SHP77 (cell line): ENCODE measurements at regions not wholly inside any gene's neighbourhood (a gene's known extent, or its start where the extent isn't known, plus 50 kb on each side); places are given as distances from the start of the nearest gene placed in this dataset.
"Not testable (repeated sequence)": the region's sequence is repeated elsewhere in the genome, so short reads cannot be mapped to it uniquely, and the experiment has no call there.

Experiments
- DNase-seq, 2 experiments: peaks; one replicate each; lab custom pipeline; 2025; lab: John Stamatoyannopoulos, UW

DNA sequence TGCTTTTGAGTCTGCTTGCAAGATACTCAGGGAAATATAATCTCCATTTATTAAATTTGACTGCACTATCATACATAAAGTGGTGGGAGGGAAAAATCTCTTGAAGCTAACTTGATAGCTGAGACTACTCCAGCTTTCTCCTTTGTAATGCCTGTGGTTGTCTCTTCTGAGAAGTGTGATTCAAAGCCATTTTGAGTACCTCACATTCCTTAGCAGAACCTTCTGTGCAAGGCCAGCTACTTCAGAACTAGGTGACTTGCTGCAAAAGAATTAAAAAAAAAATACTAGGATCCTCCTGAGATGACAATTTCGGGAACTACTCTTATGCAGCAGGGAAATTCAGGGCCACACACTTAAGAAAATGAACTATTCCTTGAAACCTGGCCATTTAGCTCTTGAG is 294.8 kb downstream of the MDFIC start:
- no peak for DNase-seq

GRCh38 chr7:115211171-115211570 is 289.3 kb downstream of the MDFIC start:
- no peak for DNase-seq

- no peak for DNase-seq
Observed at GRCh38 chr7:115210552-115210951, 288.7 kb downstream of the MDFIC start.

GRCh38 chr7:115208710-115209560 is 287.0 kb downstream of the MDFIC start:
- DNase-seq: no peak

- not testable (repeated sequence) for DNase-seq
Observed at GRCh38 chr7:115206374-115206773, 284.5 kb downstream of the MDFIC start.

- DNase-seq: no peak
Observed at GRCh38 chr7:115198143-115198542, 276.2 kb downstream of the MDFIC start.

- no peak for DNase-seq
Observed at GRCh38 chr7:115195208-115195607, 273.3 kb downstream of the MDFIC start.

- no peak for DNase-seq
Observed at GRCh38 chr7:115191526-115191925, 269.6 kb downstream of the MDFIC start.

- no peak for DNase-seq
Observed at GRCh38 chr7:115183431-115184057, 261.6 kb downstream of the MDFIC start.

GRCh38 chr7:115178835-115179234 is 256.9 kb downstream of the MDFIC start:
- no peak for DNase-seq

DNA sequence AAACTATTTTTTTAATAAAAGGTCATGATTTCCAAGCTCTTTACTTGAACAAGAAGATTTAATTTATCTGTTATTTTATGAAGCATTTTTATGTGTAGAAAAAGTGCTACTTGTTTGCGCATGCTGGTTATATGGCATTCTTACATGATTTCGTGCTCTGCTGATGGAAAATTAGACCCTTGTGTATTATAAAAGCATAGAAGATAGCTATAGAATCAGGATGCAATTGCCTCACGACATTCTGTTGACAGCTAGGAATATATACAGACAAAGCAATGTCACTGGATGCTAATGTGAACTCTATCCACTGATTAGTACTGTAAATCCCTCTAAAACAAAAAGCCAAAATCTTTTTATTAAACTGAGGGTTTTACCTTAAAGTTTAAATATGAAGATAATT is 255.9 kb downstream of the MDFIC start:
- no peak for DNase-seq

- DNase-seq: no peak
Observed at GRCh38 chr7:115177103-115177502, 255.2 kb downstream of the MDFIC start.

GRCh38 chr7:115172397-115172796 is 250.5 kb downstream of the MDFIC start:
- not testable (repeated sequence) for DNase-seq

DNA sequence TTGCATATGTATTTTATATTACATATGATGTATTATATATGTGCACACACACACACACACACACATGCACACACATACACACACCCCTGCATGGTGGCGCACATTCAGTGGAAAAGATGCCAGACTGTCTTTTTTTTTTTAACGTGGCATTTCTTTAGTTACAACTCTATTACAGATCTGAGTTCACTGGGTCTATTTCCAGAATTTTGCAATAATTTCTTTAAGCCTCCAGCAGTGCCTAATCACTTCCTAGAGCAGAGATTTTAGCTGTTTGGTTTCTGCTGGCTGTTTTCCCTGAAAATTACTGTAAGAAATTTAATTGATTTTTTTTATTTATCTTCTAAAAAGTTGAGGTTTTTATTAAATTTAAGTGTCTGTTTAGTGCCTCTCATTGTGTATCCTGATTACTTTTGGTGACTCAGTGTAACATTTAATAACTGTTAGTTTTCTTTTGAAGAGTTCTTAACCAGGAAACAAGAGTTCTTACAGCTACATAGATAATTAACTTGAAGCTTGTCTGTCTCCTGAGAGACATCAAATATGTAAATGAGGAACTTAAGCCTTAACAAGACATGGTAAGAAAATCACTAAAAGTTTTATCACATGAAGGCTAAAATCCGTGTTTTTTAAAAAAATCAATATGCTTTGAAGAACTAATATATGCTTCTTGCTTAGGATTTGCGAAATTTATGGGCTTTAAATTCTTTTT is 232.0 kb downstream of the MDFIC start:
- no peak for DNase-seq

GRCh38 chr7:115153176-115153575 is 231.3 kb downstream of the MDFIC start:
- no peak for DNase-seq

GRCh38 chr7:115146148-115146547 is 224.3 kb downstream of the MDFIC start:
- DNase-seq: no peak

DNA sequence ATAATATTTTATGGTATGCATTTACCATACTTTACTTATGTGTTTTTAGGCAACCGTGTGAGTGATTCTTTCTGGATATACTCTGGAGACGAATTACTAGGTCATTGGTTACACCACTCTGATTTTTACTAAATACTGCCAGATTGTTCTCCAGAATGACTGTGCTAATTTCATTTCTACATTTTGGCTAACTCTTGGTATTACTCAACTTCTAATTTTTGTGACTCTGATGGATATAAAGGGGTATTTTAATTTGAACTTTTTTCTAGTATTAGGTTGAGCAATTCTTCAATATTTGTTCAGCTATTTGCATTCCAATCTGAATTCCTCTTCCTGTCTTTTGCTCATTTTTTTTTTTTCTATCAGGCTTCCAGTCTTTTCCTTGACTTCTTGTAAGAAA is 223.6 kb downstream of the MDFIC start:
- no peak for DNase-seq

DNA sequence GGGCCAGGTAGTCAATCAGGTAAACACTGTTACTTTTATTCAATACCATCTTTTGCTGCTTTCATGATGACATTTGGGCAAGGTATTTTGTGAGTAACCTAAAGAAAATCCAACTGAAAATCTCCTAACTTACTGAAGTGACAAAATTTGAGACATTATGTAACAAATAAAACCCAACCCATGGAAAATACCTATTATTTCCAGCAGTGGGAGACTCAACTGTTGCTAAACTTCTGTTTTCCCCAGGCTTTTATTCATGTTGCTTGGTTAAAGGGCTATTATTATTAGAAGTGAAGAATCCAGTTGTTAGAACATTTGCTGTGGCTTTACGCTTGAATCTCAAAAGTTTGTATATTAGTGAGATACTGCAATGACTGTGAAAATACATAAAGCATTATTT is 215.9 kb downstream of the MDFIC start:
- no peak for DNase-seq

GRCh38 chr7:115136796-115137443 is 215.0 kb downstream of the MDFIC start:
- no peak for DNase-seq

DNA sequence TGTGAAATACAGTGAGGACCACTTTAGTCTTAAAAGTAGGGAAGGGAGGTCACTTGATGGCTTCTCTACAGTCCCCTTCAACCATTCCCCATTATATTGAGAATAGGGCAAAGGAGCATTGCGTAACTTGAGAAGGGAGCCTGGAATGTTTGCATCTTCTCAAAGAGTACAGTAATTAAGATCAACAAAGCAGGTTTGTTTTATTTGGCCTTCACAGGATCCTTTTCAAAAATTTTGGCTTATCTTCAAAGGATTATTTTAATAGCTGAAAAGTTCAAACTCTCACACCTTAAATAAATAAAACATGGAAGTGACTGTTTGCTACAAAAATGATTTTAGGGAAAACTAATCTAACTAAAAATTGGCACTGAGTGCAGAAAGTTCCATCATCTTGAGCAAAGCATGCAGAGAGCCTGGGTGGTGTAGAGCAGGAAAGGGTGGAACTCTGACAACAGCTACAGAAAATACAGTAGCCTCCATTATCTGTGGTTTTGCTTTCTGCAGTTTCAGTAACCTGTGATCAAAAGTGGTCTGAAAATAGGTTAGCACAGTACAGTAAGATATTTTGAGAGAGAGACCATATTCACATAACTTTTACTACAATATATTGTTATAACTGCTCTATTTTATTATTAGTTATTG is 214.0 kb downstream of the MDFIC start:
- no peak for DNase-seq

DNA sequence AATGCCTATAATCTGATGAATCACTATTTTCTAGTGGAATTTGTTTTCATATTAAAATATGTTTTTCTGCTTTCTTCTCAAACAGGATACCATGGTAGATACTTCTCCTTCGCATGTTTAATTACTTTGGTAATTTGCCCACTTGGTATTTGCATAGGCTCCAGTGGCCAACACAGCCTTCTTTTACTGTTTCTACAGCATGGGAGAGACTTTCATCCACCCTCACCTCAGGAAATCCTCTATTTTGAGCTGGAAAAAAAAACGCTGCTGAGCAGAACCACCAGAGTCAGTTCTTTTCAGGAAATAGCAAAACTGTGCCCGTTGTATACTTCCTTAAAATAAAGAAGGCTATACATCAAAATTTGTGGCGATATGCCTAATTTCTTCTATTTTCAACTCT is 213.3 kb downstream of the MDFIC start:
- no peak for DNase-seq

DNA sequence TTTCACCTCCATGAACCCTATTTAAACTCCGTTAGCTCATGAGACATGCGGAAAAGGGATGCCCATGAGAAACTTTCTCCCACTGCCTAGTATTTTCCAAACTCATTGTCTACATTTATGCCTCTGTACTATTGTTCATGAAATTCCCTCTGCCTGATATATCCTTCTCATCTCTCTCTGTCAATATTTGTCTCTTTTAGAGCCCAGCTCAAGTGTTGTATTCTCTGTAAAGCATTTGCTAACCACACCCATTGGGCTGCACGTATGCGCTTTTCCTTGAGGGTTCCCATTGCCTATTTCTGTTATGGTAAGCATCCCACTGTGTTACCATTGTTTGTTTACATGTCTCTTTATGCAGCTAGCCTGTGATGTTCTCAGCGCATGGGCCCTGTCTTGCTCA is 211.4 kb downstream of the MDFIC start:
- peak; percentile 16 to 37 for DNase-seq
